NCI-H2227 (cell line): ENCODE measurements at regions not wholly inside any gene's neighbourhood (a gene's known extent, or its start where the extent isn't known, plus 50 kb on each side); places are given as distances from the start of the nearest gene placed in this dataset.

ENCODE experiments used
- DNase-seq: peaks from one replicate; lab custom pipeline; 2025; ENCODE audit not compliant: unreplicated experiment; lab: John Stamatoyannopoulos, UW

- no peak for DNase-seq
Measured at GRCh38 chr2:163541943-163542342, 193.9 kb downstream of the FIGN start.

- no peak for DNase-seq
Measured at GRCh38 chr2:163541495-163541894, 194.3 kb downstream of the FIGN start.

- no peak for DNase-seq
Measured at GRCh38 chr2:163528640-163529217, 207.1 kb downstream of the FIGN start.

- DNase-seq = no peak
Measured at GRCh38 chr2:163527381-163527780, 208.4 kb downstream of the FIGN start.

GRCh38 chr2:163518762-163519161, 217.0 kb downstream of the FIGN start:
- no peak for DNase-seq

- no peak for DNase-seq
Measured at GRCh38 chr2:163515836-163516235, 220.0 kb downstream of the FIGN start.

- DNase-seq = no peak
Measured at GRCh38 chr2:163505281-163505680, 230.5 kb downstream of the FIGN start.

- no peak for DNase-seq
Measured at GRCh38 chr2:163493359-163494298, 242.2 kb downstream of the FIGN start.

GRCh38 chr2:163491850-163492249, 244.0 kb downstream of the FIGN start:
- no peak for DNase-seq

- no peak for DNase-seq
Measured at GRCh38 chr2:163490281-163490680, 245.5 kb downstream of the FIGN start.

- DNase-seq = no peak
Measured at GRCh38 chr2:163481515-163481914, 254.3 kb downstream of the FIGN start.

GRCh38 chr2:163479599-163479998, 256.2 kb downstream of the FIGN start:
- no peak for DNase-seq

- peak; percentile 38 for DNase-seq
Measured at GRCh38 chr2:163475815-163476214, 260.0 kb downstream of the FIGN start.

- DNase-seq = no peak
Measured at GRCh38 chr2:163474889-163475288, 260.9 kb downstream of the FIGN start.

- no peak for DNase-seq
Measured at GRCh38 chr2:163474319-163474744, 261.5 kb downstream of the FIGN start.

GRCh38 chr2:163471947-163472346, 263.9 kb downstream of the FIGN start:
- DNase-seq = peak; percentile 17

- no peak for DNase-seq
Measured at GRCh38 chr2:163469561-163469962, 266.2 kb downstream of the FIGN start.

GRCh38 chr2:163467251-163467630, 268.6 kb downstream of the FIGN start:
- DNase-seq = peak; percentile 61

GRCh38 chr2:163466331-163467250, 269.2 kb downstream of the FIGN start:
- peak; percentile 16 for DNase-seq

GRCh38 chr2:163465440-163465839, 270.4 kb downstream of the FIGN start:
- peak; percentile 44 for DNase-seq

GRCh38 chr2:163463411-163463810, 272.4 kb downstream of the FIGN start:
- DNase-seq = no peak
